ENCODE measurements at regions not wholly inside any gene's neighbourhood (a gene's known extent, or its start where the extent isn't known, plus 50 kb on each side); places are given as distances from the start of the nearest gene placed in this dataset.
"Not testable (repeated sequence)": the region's sequence is repeated elsewhere in the genome, so short reads cannot be mapped to it uniquely, and the experiment has no call there.

DNA sequence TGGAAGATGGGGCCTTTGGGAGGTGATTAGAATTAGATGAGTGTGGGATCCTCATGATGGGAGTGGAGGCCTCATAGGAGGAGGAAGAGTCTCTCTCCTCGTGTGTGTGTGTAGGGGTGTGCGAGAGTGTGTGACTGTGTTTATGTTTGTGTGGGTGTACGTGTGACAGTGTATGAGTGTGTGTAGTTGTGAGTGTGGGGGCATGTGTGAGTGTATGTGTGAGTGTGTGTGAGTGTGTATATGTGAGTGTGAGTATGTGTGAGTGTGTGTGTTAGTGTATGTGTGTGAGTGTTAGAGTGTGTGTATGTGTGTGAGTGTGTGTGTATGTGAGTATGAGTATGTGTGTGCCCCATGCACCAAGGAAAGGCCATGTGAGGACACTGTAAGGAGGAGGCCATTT lies 68.2 kb upstream of the SMIM15 start:
- peaks cover 0 to 6% of the 10 kb centered on the region in 2 donors for H3K4me1 ChIP-seq
- no peaks in the 10 kb centered on the region for H3K27me3 ChIP-seq
- DNase-seq (ENCODE audit: low spot score in 2 of 2), result no peak
- no peak overlapping the region for H3K4me3 ChIP-seq
- TF ChIP-seq, protein P1, sequence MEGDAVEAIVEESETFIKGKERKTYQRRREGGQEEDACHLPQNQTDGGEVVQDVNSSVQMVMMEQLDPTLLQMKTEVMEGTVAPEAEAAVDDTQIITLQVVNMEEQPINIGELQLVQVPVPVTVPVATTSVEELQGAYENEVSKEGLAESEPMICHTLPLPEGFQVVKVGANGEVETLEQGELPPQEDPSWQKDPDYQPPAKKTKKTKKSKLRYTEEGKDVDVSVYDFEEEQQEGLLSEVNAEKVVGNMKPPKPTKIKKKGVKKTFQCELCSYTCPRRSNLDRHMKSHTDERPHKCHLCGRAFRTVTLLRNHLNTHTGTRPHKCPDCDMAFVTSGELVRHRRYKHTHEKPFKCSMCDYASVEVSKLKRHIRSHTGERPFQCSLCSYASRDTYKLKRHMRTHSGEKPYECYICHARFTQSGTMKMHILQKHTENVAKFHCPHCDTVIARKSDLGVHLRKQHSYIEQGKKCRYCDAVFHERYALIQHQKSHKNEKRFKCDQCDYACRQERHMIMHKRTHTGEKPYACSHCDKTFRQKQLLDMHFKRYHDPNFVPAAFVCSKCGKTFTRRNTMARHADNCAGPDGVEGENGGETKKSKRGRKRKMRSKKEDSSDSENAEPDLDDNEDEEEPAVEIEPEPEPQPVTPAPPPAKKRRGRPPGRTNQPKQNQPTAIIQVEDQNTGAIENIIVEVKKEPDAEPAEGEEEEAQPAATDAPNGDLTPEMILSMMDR (IDR thresholded peaks at IDR 0.05), result no peak
- H3K9me3 ChIP-seq, result no peaks in the 10 kb centered on the region
- H3K36me3 ChIP-seq, result no peaks in the 10 kb centered on the region
- intact Hi-C loops (cut with DNase I), result no loop called here
- no peak overlapping the region for H3K27ac ChIP-seq

DNA sequence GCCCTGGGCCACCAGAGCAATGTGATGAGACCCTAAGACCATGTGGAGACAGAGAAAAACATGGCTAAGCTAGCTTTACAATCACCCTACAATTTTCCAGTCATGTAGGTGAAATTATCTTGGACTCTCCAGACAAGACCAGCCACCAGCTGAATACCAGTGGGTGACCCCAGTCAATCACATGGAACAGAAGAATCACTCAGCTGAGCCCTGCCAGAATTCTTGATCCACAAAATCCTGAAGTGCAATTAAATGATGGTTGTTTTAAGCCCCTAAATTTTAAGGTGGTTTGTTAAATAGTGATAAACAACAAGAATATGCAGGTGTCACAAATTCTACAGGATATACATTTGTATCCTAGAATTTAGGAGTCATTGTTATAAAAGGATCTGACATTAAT lies 69.5 kb upstream of the SMIM15 start:
- no peak overlapping the region for H3K4me3 ChIP-seq
- TF ChIP-seq, protein P1 (IDR thresholded peaks at IDR 0.05), result no peak
- H3K4me1 ChIP-seq, result peaks cover 0 to 6% of the 10 kb centered on the region in 2 donors
- no peaks in the 10 kb centered on the region for H3K36me3 ChIP-seq
- no peak overlapping the region for H3K27ac ChIP-seq
- H3K9me3 ChIP-seq, result no peaks in the 10 kb centered on the region
- no peaks in the 10 kb centered on the region for H3K27me3 ChIP-seq
- no peak for DNase-seq (ENCODE audit: low spot score in 2 of 2)
- intact Hi-C loops (cut with DNase I), result no loop called here

DNA sequence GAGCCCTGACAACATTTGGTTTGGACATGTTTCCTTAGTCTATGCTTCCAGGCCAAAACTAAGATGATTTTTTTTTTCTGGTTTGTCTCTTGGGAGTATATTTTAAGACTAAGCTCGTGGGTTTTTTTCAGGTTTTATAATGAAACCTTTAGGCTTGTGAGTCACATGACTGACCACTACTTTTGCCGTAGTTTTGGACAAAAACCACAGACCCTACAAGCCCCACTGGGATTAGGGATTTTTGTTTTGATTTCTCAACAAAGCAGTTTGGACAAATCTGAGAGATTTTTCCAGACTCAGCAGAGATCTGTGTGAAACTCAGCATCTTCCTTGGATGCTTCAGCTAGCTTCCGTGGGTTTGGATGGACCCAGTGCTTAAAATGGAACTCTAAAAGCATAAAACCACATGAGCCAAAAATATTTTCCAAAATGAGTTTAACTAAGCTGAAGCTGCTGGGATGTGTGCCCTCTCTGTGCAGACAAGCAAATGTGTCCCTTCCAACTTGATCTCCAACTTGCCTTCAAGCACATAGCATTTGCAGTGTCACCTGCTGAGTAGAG lies 70.3 kb upstream of the SMIM15 start:
- no peak for DNase-seq (ENCODE audit: low spot score in 2 of 2)
- no peaks in the 10 kb centered on the region for H3K9me3 ChIP-seq
- intact Hi-C loops (cut with DNase I), result no loop called here
- TF ChIP-seq, protein P1 (IDR thresholded peaks at IDR 0.05), result no peak
- H3K27me3 ChIP-seq, result no peaks in the 10 kb centered on the region
- no peaks in the 10 kb centered on the region for H3K36me3 ChIP-seq
- peak overlapping the region in 1 of 2 donors; percentile 1 for H3K4me3 ChIP-seq
- H3K4me1 ChIP-seq, result peaks cover 0 to 6% of the 10 kb centered on the region in 2 donors
- H3K27ac ChIP-seq, result peak overlapping the region; percentile 14 to 17

DNA sequence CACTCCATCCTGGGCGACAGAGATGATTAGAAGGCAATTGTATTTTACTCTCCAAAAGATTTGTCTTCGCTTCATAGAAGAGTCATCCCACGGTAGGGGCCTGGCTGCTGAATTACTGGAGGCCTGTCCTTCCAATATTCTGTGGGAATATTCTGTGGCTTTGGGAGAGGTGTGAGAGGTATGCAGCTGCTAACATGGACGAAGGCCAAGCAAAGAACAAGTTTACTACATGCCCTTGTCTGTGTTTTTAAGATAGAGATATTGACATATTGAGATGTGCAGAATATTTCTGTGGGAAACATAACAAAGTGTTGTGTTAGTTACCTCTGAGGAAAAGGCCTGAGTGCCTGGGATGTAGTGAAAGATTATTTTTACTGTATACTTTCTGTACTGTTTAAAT lies 71.8 kb upstream of the SMIM15 start:
- no peak for DNase-seq (ENCODE audit: low spot score in 2 of 2)
- no peak overlapping the region for H3K27ac ChIP-seq
- H3K4me3 ChIP-seq, result no peak overlapping the region
- no peaks in the 10 kb centered on the region for H3K27me3 ChIP-seq
- no peaks in the 10 kb centered on the region for H3K36me3 ChIP-seq
- intact Hi-C loops (cut with DNase I), result no loop called here
- peaks cover 0 to 6% of the 10 kb centered on the region in 2 donors for H3K4me1 ChIP-seq
- TF ChIP-seq, protein P1 (IDR thresholded peaks at IDR 0.05), result no peak
- H3K9me3 ChIP-seq, result peaks cover 0 to 5% of the 10 kb centered on the region in 2 donors

DNA sequence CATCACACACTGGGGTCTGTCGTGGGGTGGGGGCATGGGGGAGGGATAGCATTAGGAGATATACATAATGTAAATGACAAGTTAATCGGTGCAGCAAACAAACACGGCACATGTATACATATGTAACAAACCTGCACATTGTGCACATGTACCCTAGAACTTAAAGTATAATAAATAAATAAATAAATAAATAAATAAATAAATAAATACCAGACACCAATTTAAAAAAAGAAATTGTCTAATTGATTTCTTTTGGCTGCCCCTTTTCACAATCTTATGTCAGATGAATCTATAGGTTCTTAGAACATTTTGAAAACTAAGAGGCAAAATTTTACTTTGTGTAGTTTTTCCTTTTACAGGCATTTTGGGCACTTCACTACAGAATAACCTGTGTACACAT lies 74.4 kb upstream of the SMIM15 start:
- H3K36me3 ChIP-seq; DNase-seq (ENCODE audit: low spot score in 2 of 2); intact Hi-C loops (cut with DNase I); H3K27me3 ChIP-seq; H3K4me3 ChIP-seq; H3K27ac ChIP-seq; H3K9me3 ChIP-seq; H3K4me1 ChIP-seq: not testable (repeated sequence)

DNA sequence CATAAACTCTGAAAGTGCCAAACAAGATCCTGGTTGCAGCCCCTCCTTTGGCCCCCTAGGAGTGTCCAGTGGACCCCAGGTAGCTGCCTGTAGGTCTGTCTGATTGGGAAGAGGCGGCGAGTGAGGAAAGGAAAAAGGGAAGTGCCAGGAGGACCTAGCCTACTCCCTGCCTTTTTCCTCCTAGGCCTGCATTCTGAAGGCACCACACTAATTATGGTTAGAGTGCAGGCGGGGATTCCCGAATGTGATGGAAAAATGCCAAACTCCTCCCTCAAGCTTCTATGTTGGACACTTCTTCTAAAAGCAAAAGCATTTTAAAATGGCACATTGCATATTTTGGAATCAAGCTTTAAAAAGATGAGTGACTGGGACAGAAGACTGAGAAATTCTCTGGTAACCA lies 83.2 kb upstream of the SMIM15 start:
- intact Hi-C loops (cut with DNase I), result no loop called here
- Histone ChIP-seq H3K36me3 (no peaks in the 10 kb centered on the region), H3K9me3 (peaks cover 0 to 3% of the 10 kb centered on the region in 2 donors), H3K4me1 (no peaks in the 10 kb centered on the region), H3K27me3 (no peaks in the 10 kb centered on the region), H3K27ac (no peak overlapping the region), H3K4me3 (no peak overlapping the region)
- DNase-seq (ENCODE audit: low spot score in 2 of 2), result no peak
- TF ChIP-seq, protein P1 (IDR thresholded peaks at IDR 0.05), result no peak

Measured in ascending aorta (tissue), 2 donors.